ENCODE measurements at regions not wholly inside any gene's neighbourhood (a gene's known extent, or its start where the extent isn't known, plus 50 kb on each side); places are given as distances from the start of the nearest gene placed in this dataset.

GRCh38 chr3:22249658-22250057 is 498.6 kb upstream of the ZNF385D start:
- TF ChIP-seq CTCF (IDR thresholded peaks at IDR 0.05; ENCODE audit: borderline replicate concordance, extremely low read depth, low read length, poor library complexity, severe bottlenecking): no peak
- TF ChIP-seq EZH2 (IDR thresholded peaks at IDR 0.05; ENCODE audit: borderline replicate concordance, low read depth, low read length, severe bottlenecking): no peak

Data from DND-41 (cell line).